ENCODE measurements at regions not wholly inside any gene's neighbourhood (a gene's known extent, or its start where the extent isn't known, plus 50 kb on each side); places are given as distances from the start of the nearest gene placed in this dataset.

DNA sequence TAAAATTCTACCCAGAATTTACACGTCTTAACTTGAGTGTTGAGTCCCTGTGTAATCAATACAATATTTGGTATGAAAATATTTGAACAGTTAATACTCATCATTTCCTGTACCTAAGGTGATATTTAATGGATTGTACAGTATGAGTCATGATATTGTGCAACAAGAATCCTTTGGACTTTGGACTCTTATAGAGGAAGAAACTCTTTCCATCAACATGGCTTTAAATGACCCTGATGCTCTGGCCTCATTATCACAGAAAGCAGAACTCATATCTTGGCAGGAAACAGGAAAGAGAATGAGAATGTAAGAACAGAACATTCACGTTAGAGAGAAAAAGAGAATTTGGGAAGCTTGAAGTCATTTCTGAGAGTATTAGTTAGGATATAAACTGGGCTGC, 168.8 kb upstream of the B3GALT2 start:
- ChIA-PET CTCF (no interaction called here), POLR2A (no interaction called here)
- intact Hi-C loops (cut with micrococcal nuclease): no loop called here
- Histone ChIP-seq H3K9ac (replicated peaks; ENCODE audit: extremely low read depth, insufficient read depth, low read length) (no peak overlapping the region), H3K4me1 (ENCODE audit: control insufficient read depth, extremely low read depth, insufficient read depth, low read length) (peaks cover 11% of the 10 kb centered on the region), H3K4me2 (ENCODE audit: insufficient read depth, low read length) (peak overlapping the region; percentile 70), H2AFZ (ENCODE audit: low read depth, low read length) (no peak overlapping the region), H3K36me3 (ENCODE audit: control insufficient read depth in 2 of 2, extremely low read depth in 1 of 2, insufficient read depth in 2 of 2, low read length in 2 of 2) (no peaks in the 10 kb centered on the region), H3K79me2 (ENCODE audit: control insufficient read depth, insufficient read depth, low read length) (no peaks in the 10 kb centered on the region), H3K27me3 (ENCODE audit: control insufficient read depth in 2 of 2, insufficient read depth in 2 of 2, low read length in 2 of 2) (no peaks in the 10 kb centered on the region), H4K20me1 (replicated peaks; ENCODE audit: control insufficient read depth, extremely low read depth, insufficient read depth, low read length) (no peaks in the 10 kb centered on the region), H3K27ac (ENCODE audit: insufficient read depth, low read depth, low read length) (no peak overlapping the region), H3K9me1 (replicated peaks; ENCODE audit: control insufficient read depth, extremely low read depth, insufficient read depth, low read length) (no peaks in the 10 kb centered on the region), H3K4me3 (replicated peaks in 1 of 3; ENCODE audit: insufficient read depth in 1 of 3, low read depth in 1 of 3, low read length in 3 of 3) (no peak overlapping the region), H3K9me3 (replicated peaks; ENCODE audit: control insufficient read depth, insufficient read depth, low read length) (no peaks in the 10 kb centered on the region)
- FAIRE-seq: peak; percentile 88
- no TSS peak for BruUV-seq (replicated peaks)
- dilution Hi-C loops (cut with MboI; ENCODE audit: extremely low pct_ligation_motif_present, low sequenced_read_pairs): no loop called here
- peak; percentile 17 for TF ChIP-seq JUN (IDR thresholded peaks at IDR 0.05; ENCODE audit: borderline replicate concordance, insufficient read depth, insufficient read length, low read depth)
- TF ChIP-seq EZH2 (IDR thresholded peaks at IDR 0.05; ENCODE audit: borderline replicate concordance, low read depth, low read length, severe bottlenecking): no peak
- peak; percentile 60 for TF ChIP-seq FOS (IDR thresholded peaks at IDR 0.05; ENCODE audit: borderline replicate concordance, insufficient read depth, low read length)
- TF ChIP-seq GATA2 (IDR thresholded peaks at IDR 0.05; ENCODE audit: insufficient read depth, insufficient read length, low read depth, low read length): peak; percentile 48
- TF ChIP-seq, protein P1, sequence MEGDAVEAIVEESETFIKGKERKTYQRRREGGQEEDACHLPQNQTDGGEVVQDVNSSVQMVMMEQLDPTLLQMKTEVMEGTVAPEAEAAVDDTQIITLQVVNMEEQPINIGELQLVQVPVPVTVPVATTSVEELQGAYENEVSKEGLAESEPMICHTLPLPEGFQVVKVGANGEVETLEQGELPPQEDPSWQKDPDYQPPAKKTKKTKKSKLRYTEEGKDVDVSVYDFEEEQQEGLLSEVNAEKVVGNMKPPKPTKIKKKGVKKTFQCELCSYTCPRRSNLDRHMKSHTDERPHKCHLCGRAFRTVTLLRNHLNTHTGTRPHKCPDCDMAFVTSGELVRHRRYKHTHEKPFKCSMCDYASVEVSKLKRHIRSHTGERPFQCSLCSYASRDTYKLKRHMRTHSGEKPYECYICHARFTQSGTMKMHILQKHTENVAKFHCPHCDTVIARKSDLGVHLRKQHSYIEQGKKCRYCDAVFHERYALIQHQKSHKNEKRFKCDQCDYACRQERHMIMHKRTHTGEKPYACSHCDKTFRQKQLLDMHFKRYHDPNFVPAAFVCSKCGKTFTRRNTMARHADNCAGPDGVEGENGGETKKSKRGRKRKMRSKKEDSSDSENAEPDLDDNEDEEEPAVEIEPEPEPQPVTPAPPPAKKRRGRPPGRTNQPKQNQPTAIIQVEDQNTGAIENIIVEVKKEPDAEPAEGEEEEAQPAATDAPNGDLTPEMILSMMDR (IDR thresholded peaks at IDR 0.05; ENCODE audit: extremely low read depth in 1 of 2, insufficient read depth in 1 of 2, low read depth in 1 of 2, low read length in 2 of 2): no peak
- DNase-seq (ENCODE audit: low read depth, low spot score): peak; percentile 59
